Stomach (tissue), 8 donors: ENCODE measurements at regions not wholly inside any gene's neighbourhood (a gene's known extent, or its start where the extent isn't known, plus 50 kb on each side); places are given as distances from the start of the nearest gene placed in this dataset.

Experiments used
- DNase-seq, 2 donors: peaks; one replicate each; pipeline versions ENCODE4 v3.0.0 to v3.0.0-alpha.2; 2013 to 2019
- H3K27ac ChIP-seq, 5 donors: fragments of 200-600 bp in 4 of 5; sonication (generic) in 4 of 5; one replicate each; pipeline ENCODE4 v1.5.1; 2013 to 2019; ENCODE audit warnings: mild to moderate bottlenecking in 1 of 5, moderate library complexity in 1 of 5
- H3K27me3 ChIP-seq, 3 donors: fragments of 200-600 bp; sonication (generic); one replicate each; pipeline ENCODE4 v1.5.1; 2017 to 2019; ENCODE audit warnings: mixed run types in 1 of 3
- H3K36me3 ChIP-seq, 4 donors: fragments of 200-600 bp; sonication (generic); 1 replicate in 3 of 4; 2 replicates in 1 of 4; pipeline ENCODE4 v1.5.1; 2016 to 2019
- H3K4me1 ChIP-seq, 4 donors: fragments of 200-600 bp; sonication (generic); one replicate each; pipeline ENCODE4 v1.5.1; 2016 to 2019
- H3K4me3 ChIP-seq, 4 donors: fragments of 200-600 bp; sonication (generic) in 3 of 4; one replicate each; pipeline ENCODE4 v1.5.1; 2016 to 2019; ENCODE audit warnings: mild to moderate bottlenecking in 1 of 4
- H3K9me3 ChIP-seq, 4 donors: fragments of 200-600 bp; sonication (generic); one replicate each; pipeline ENCODE4 v1.5.1; 2016 to 2019
- CTCF ChIP-seq, 7 experiments: fragments of 450-650 bp in 4 of 7; fragments of 200-600 bp in 3 of 7; sonication (generic) in 3 of 7; IDR thresholded peaks; one replicate each; pipeline ENCODE4 v1.5.1; 2016 to 2019; ENCODE audit warnings: antibody characterized with exemption in 7 of 7, control low read depth in 2 of 7, mild to moderate bottlenecking in 1 of 7
- EP300 ChIP-seq: sonication (generic); formaldehyde crosslinking; IDR thresholded peaks from one replicate; pipeline ENCODE4 v1.6.1; 2017; ENCODE audit warnings: antibody characterized with exemption
- POLR2A ChIP-seq, 4 donors: fragments of 450-650 bp; IDR thresholded peaks; one replicate each; pipeline ENCODE4 v1.6.1; 2016; ENCODE audit warnings: antibody characterized with exemption in 4 of 4, control low read depth in 2 of 4, mild to moderate bottlenecking in 1 of 4, moderate library complexity in 1 of 4
- POLR2AphosphoS5 ChIP-seq, 3 donors: sonication (generic); formaldehyde crosslinking; IDR thresholded peaks; one replicate each; pipeline ENCODE4 v1.6.1; 2016; ENCODE audit warnings: antibody characterized with exemption in 3 of 3
- WGBS, 5 donors: extraction: QIAGEN DNeasy Blood & Tissue Kit in 3 of 5; methylation state at CpG; one replicate each; pipeline versions ENCODE4 v1.1.5 to v1.1.7; 2013 to 2018; 5-methylcytosine and 5-hydroxymethylcytosine counted together
- intact Hi-C: fragments of 100-400 bp; cut with DNase I; formaldehyde crosslinking; loops from one replicate; pipeline ENCODE4 v1.15.1; 2023; ENCODE audit warnings: low total_unique reads
- donor health status: healthy with polysubstance abuse.
- donor health status: Bipolar disorder and iron deficiency.
- donor health status: healthy.

DNA sequence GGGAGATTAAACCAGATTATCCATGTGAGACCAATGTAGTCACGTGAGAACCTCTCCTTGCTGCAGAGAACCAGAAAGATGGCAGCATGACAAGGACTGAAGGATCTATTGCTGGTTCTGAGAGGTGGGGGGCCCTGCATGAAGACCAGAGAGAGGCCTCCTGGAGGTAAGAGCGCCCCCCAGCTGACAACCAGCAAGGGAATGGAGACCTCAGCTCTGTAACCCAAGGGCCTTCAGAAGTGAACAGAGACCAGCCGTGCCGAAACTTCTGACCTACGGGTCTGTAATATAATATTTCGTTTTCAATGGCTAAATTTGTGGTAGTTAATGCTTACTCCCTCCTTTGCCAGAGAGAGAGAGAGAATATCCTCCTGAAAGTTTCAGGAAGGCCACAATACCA, 524.1 kb upstream of the TBX3 start:
- Histone ChIP-seq H3K27me3 (no peaks in the 10 kb centered on the region), H3K27ac (no peak overlapping the region), H3K9me3 (peaks cover 0 to 3% (median 0%) of the 10 kb centered on the region in 4 donors), H3K4me3 (no peak overlapping the region), H3K36me3 (no peaks in the 10 kb centered on the region), H3K4me1 (peaks cover 0 to 11% (median 5%) of the 10 kb centered on the region in 4 donors)
- intact Hi-C loops, result no loop called here
- TF ChIP-seq EP300, result no peak
- no peak for TF ChIP-seq CTCF (IDR thresholded peaks at IDR 0.05)
- TF ChIP-seq POLR2AphosphoS5 (IDR thresholded peaks at IDR 0.05), result no peak
- no peak for TF ChIP-seq POLR2A (IDR thresholded peaks at IDR 0.05)
- no peak for DNase-seq
- 85 to 94% (median 91%) methylated on average over 6 of the region's 6 CpGs for WGBS, 5 donors

DNA sequence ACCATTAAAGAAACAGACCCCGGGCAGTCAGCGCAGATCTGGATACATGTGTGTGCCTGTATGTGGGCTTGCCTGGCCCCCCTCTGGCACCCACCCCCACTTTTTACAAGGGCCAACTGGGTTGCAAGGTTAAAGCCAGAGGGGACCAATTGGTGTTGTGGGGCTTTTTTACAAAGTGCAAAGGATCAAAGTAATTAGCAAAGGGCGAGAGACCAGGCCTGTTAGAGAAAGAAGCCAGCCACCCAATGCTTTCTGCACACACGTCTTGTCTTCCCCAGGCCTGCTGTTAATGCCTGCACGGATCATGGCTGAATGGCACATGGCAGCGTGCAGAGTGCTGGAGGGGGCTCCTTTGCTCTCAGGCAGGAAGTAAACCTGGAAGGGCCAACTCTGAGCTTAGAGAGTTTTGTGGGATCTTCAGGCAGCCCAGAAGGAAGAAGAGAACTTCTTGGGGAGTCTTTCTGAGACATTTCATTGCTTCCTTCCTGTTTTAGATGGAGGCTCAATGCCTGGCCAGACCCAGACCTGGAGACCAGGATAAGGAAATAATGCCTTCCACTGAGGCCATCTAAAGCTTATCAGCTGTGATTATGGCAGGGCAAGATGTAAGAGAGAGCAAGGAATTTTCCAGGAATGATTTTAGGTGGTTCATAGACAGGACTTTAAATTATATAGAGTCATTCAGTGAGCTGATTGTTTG, 523.4 kb upstream of the TBX3 start:
- 80 to 96% (median 92%) methylated on average over 6 of the region's 6 CpGs for WGBS, 5 donors
- Histone ChIP-seq H3K27ac (no peak overlapping the region), H3K9me3 (peaks cover 0 to 2% (median 0%) of the 10 kb centered on the region in 4 donors), H3K27me3 (no peaks in the 10 kb centered on the region), H3K36me3 (no peaks in the 10 kb centered on the region), H3K4me1 (peaks cover 0 to 8% (median 3%) of the 10 kb centered on the region in 4 donors), H3K4me3 (no peak overlapping the region)
- TF ChIP-seq EP300, result no peak
- TF ChIP-seq POLR2A (IDR thresholded peaks at IDR 0.05), result no peak
- no peak for TF ChIP-seq POLR2AphosphoS5 (IDR thresholded peaks at IDR 0.05)
- no peak for TF ChIP-seq CTCF (IDR thresholded peaks at IDR 0.05)
- no peak for DNase-seq
- intact Hi-C loops, result no loop called here

GRCh38 chr12:115206801-115207200, 522.8 kb upstream of the TBX3 start:
- 82 to 94% (median 87%) methylated on average over 5 of the region's 5 CpGs for WGBS, 5 donors
- intact Hi-C loops, result no loop called here
- H3K4me3 ChIP-seq, result no peak overlapping the region
- no peaks in the 10 kb centered on the region for H3K27me3 ChIP-seq
- H3K9me3 ChIP-seq, result no peaks in the 10 kb centered on the region
- H3K4me1 ChIP-seq, result peaks cover 0 to 8% (median 3%) of the 10 kb centered on the region in 4 donors
- TF ChIP-seq POLR2A (IDR thresholded peaks at IDR 0.05), result no peak
- no peak for TF ChIP-seq POLR2AphosphoS5 (IDR thresholded peaks at IDR 0.05)
- TF ChIP-seq EP300, result no peak
- no peak for TF ChIP-seq CTCF (IDR thresholded peaks at IDR 0.05)
- no peaks in the 10 kb centered on the region for H3K36me3 ChIP-seq
- no peak overlapping the region for H3K27ac ChIP-seq
- DNase-seq, result no peak

GRCh38 chr12:115205755-115206308, 521.9 kb upstream of the TBX3 start:
- TF ChIP-seq POLR2A (IDR thresholded peaks at IDR 0.05) (no peak), POLR2AphosphoS5 (IDR thresholded peaks at IDR 0.05) (no peak), CTCF (IDR thresholded peaks at IDR 0.05) (no peak), EP300 (no peak)

More at GRCh38 chr12:115205755-115206308, 521.9 kb upstream of the TBX3 start:
- Histone ChIP-seq H3K27me3 (no peaks in the 10 kb centered on the region), H3K4me1 (peaks cover 0 to 2% (median under 1%) of the 10 kb centered on the region in 4 donors), H3K9me3 (no peaks in the 10 kb centered on the region), H3K36me3 (no peaks in the 10 kb centered on the region), H3K4me3 (no peak overlapping the region), H3K27ac (no peak overlapping the region)
- intact Hi-C loops, result no loop called here
- 59 to 74% (median 65%) methylated on average over 5 to 6 of the region's 6 CpGs for WGBS, 5 donors
- no peak for DNase-seq
